Activated T-cell treated with anti-CD3 and anti-CD28 coated beads, Interleukin-2, amount 50 U/mL, for 48 hours (primary cell): ENCODE measurements at regions not wholly inside any gene's neighbourhood (a gene's known extent, or its start where the extent isn't known, plus 50 kb on each side); places are given as distances from the start of the nearest gene placed in this dataset.

Source experiments
- DNase-seq, 2 experiments: peaks; one replicate each; pipeline ENCODE4 v3.0.0-alpha.2; 2020

- DNase-seq: no peak
These were observed 110.1 kb upstream of the VEGFC start for GRCh38 chr4:176902710-176903323.

GRCh38 chr4:176906709-176907108, 114.0 kb upstream of the VEGFC start:
- DNase-seq: no peak

- no peak for DNase-seq
These were observed 117.9 kb upstream of the VEGFC start for GRCh38 chr4:176910646-176911045.

GRCh38 chr4:176919631-176920030, 126.9 kb upstream of the VEGFC start:
- DNase-seq: no peak

GRCh38 chr4:176920694-176921093, 128.0 kb upstream of the VEGFC start:
- no peak for DNase-seq

GRCh38 chr4:176921256-176921655, 128.5 kb upstream of the VEGFC start:
- no peak for DNase-seq

GRCh38 chr4:176924238-176924637, 131.5 kb upstream of the VEGFC start:
- DNase-seq: no peak

GRCh38 chr4:176925962-176926361, 133.2 kb upstream of the VEGFC start:
- no peak for DNase-seq

- no peak for DNase-seq
These were observed 134.4 kb upstream of the VEGFC start for GRCh38 chr4:176927117-176927516.

- no peak for DNase-seq
These were observed 134.9 kb upstream of the VEGFC start for GRCh38 chr4:176927664-176928063.

GRCh38 chr4:176939445-176939844, 146.7 kb upstream of the VEGFC start:
- DNase-seq: no peak

- DNase-seq: no peak
These were observed 152.6 kb upstream of the VEGFC start for GRCh38 chr4:176945334-176945733.

GRCh38 chr4:176949029-176949428, 156.3 kb upstream of the VEGFC start:
- DNase-seq: no peak

- DNase-seq: no peak
These were observed 160.3 kb upstream of the VEGFC start for GRCh38 chr4:176953021-176953420.

GRCh38 chr4:176957353-176958118, 164.8 kb upstream of the VEGFC start:
- DNase-seq: no peak

GRCh38 chr4:176959980-176960379, 167.3 kb upstream of the VEGFC start:
- DNase-seq: no peak

- DNase-seq: no peak
These were observed 170.4 kb upstream of the VEGFC start for GRCh38 chr4:176963121-176963520.

- DNase-seq: no peak
These were observed 171.5 kb upstream of the VEGFC start for GRCh38 chr4:176964116-176964691.

- no peak for DNase-seq
These were observed 174.9 kb upstream of the VEGFC start for GRCh38 chr4:176967586-176967985.

- no peak for DNase-seq
These were observed 175.4 kb upstream of the VEGFC start for GRCh38 chr4:176968094-176968493.

- no peak for DNase-seq
These were observed 176.3 kb upstream of the VEGFC start for GRCh38 chr4:176969011-176969410.

- DNase-seq: no peak
These were observed 178.1 kb upstream of the VEGFC start for GRCh38 chr4:176970853-176971252.

GRCh38 chr4:176971576-176972115, 178.9 kb upstream of the VEGFC start:
- no peak for DNase-seq

GRCh38 chr4:176979416-176979815, 186.7 kb upstream of the VEGFC start:
- no peak for DNase-seq
